ENCODE measurements at regions not wholly inside any gene's neighbourhood (a gene's known extent, or its start where the extent isn't known, plus 50 kb on each side); places are given as distances from the start of the nearest gene placed in this dataset.

- DNase-seq (ENCODE audit: low spot score), result no peak
Observed at GRCh38 chr3:11917051-11917450, 70.4 kb upstream of the TAMM41 start.

- DNase-seq (ENCODE audit: low spot score), result no peak
Observed at GRCh38 chr3:11919390-11919789, 72.7 kb upstream of the TAMM41 start.

GRCh38 chr3:11924518-11924917, 77.8 kb upstream of the TAMM41 start:
- no peak for DNase-seq (ENCODE audit: low spot score)

- no peak for DNase-seq (ENCODE audit: low spot score)
Observed at GRCh38 chr3:11928381-11928780, 75.8 kb upstream of the SYN2 start.

- no peak for DNase-seq (ENCODE audit: low spot score)
Observed at GRCh38 chr3:11929531-11929930, 74.7 kb upstream of the SYN2 start.

- no peak for DNase-seq (ENCODE audit: low spot score)
Observed at GRCh38 chr3:11930084-11930483, 74.1 kb upstream of the SYN2 start.

GRCh38 chr3:11932636-11933035, 71.6 kb upstream of the SYN2 start:
- no peak for DNase-seq (ENCODE audit: low spot score)

- DNase-seq (ENCODE audit: low spot score), result no peak
Observed at GRCh38 chr3:11933529-11933928, 70.7 kb upstream of the SYN2 start.

GRCh38 chr3:11944052-11944673, 60.0 kb upstream of the SYN2 start:
- DNase-seq (ENCODE audit: low spot score), result no peak

- no peak for DNase-seq (ENCODE audit: low spot score)
Observed at GRCh38 chr3:11948331-11948730, 55.9 kb upstream of the SYN2 start.

GRCh38 chr3:11948866-11949265, 55.3 kb upstream of the SYN2 start:
- no peak for DNase-seq (ENCODE audit: low spot score)

- DNase-seq (ENCODE audit: low spot score), result no peak
Observed at GRCh38 chr3:11949351-11949750, 54.8 kb upstream of the SYN2 start.

GRCh38 chr3:11950576-11950975, 53.6 kb upstream of the SYN2 start:
- no peak for DNase-seq (ENCODE audit: low spot score)

GRCh38 chr3:11953350-11953749, 50.8 kb upstream of the SYN2 start:
- no peak for DNase-seq (ENCODE audit: low spot score)

- DNase-seq (ENCODE audit: low spot score), result no peak
Observed at GRCh38 chr3:11953778-11954177, 50.4 kb upstream of the SYN2 start.

GRCh38 chr3:11954312-11954934, 49.8 kb upstream of the SYN2 start:
- DNase-seq (ENCODE audit: low spot score), result no peak

Measured in CD4-positive, alpha-beta T cell treated with Interleukin-15 for 4 hours (primary cell).